Activated T-cell treated with anti-CD3 and anti-CD28 coated beads, Interleukin-2, amount 50 U/mL, for 24 hours (primary cell): ENCODE measurements at regions not wholly inside any gene's neighbourhood (a gene's known extent, or its start where the extent isn't known, plus 50 kb on each side); places are given as distances from the start of the nearest gene placed in this dataset.

Source experiments
- DNase-seq: peaks from one replicate; pipeline ENCODE4 v3.0.0-alpha.2; 2020
- H3K27ac Mint-ChIP-seq: 2 replicates; pipeline ENCODE4 v1.8.0; 2020; ENCODE audit warnings: mild to moderate bottlenecking, mixed read lengths
- H3K27me3 Mint-ChIP-seq: 2 replicates; pipeline ENCODE4 v1.8.0; 2020; ENCODE audit warnings: mixed read lengths
- H3K36me3 Mint-ChIP-seq: 2 replicates; pipeline ENCODE4 v1.8.0; 2020; ENCODE audit warnings: low read depth, mixed read lengths
- H3K4me1 Mint-ChIP-seq: 2 replicates; pipeline ENCODE4 v1.8.0; 2020; ENCODE audit warnings: low read depth, mixed read lengths
- H3K4me3 Mint-ChIP-seq: 2 replicates; pipeline ENCODE4 v1.8.0; 2020; ENCODE audit warnings: mild to moderate bottlenecking, moderate library complexity, mixed read lengths
- H3K9me3 Mint-ChIP-seq: 2 replicates; pipeline ENCODE4 v1.8.0; 2020; ENCODE audit warnings: mixed read lengths

DNA sequence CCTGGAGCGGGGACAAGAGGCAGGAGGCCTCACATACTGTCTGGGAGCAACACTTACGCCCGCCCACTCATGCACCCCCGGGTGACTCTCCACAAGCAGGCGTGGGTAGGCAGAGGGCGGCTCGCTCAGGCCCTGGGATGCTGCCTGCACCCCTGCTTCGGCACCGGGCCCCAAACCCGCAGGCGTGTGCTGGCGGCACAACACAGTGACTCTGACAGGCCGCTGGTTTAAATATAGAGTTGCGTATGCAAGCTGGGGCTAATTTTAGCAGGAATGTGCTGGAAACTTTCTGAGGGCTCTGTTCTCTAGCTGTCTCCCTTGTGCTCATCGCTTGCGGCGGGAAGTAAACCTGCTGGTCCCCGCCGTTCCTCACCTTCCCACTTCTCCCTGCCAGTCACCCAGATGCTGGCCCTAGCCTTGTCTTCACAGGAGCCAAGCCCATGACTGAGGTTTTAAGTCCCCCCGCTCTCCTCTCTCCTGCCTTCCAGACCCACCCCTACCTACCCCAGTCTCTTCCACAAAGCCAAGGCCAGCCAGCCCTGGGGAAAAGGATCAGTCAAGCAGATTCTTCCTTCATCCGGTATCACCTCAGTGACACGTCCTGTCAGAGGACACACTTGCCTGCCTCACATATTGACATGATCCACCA, 94.5 kb upstream of the FOXP4 start:
- no peak for DNase-seq
- Mint-ChIP-seq H3K27me3 (no peaks in the 10 kb centered on the region), H3K4me1 (no peaks in the 10 kb centered on the region), H3K4me3 (no peak overlapping the region), H3K9me3 (no peaks in the 10 kb centered on the region), H3K27ac (no peak overlapping the region), H3K36me3 (no peaks in the 10 kb centered on the region)

DNA sequence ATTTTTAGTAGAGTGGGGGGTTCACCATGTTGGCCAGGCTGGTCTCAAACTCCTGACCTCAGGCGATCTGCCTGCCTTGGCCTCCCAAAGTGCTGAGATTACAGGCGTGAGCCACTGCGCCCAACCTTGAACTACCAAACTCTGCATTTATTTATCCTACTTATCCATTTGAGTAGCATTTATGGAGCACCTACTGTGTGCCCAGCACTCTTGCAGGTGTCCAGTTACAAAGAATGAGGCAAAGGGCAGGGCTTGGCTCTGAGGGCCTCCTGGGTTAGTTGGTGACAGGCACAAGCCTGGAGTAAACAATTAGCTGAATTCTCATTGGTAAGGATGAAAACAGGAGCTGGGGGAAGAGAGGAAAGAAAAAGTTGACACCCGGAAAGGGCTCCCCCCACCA, 93.4 kb upstream of the FOXP4 start:
- DNase-seq, result no peak
- no peak overlapping the region for H3K27ac Mint-ChIP-seq
- H3K36me3 Mint-ChIP-seq, result no peaks in the 10 kb centered on the region
- H3K4me3 Mint-ChIP-seq, result no peak overlapping the region
- H3K4me1 Mint-ChIP-seq, result no peaks in the 10 kb centered on the region
- H3K9me3 Mint-ChIP-seq, result no peaks in the 10 kb centered on the region
- no peaks in the 10 kb centered on the region for H3K27me3 Mint-ChIP-seq

DNA sequence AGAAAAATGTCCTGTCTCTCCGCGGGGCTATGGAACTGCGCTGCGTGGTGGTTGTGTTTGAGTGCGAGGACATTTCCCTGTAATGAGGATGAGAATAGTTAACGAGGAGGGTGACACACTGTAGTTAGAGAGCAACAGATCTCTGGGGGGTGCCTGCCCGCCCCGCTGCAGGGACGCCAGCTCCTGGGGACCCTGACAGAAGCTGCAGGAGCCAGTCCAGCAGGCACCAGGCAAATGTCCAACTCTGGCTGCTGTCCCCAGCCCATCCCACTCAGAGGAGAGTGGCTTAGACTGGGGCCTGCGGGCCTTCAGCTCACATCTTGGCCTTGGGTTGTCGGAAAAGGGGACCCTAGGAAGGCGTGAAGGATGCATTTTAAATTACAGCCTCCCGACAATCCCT, 92.9 kb upstream of the FOXP4 start:
- H3K4me3 Mint-ChIP-seq, result no peak overlapping the region
- peaks cover under 1% of the 10 kb centered on the region for H3K27me3 Mint-ChIP-seq
- no peaks in the 10 kb centered on the region for H3K36me3 Mint-ChIP-seq
- no peaks in the 10 kb centered on the region for H3K4me1 Mint-ChIP-seq
- H3K27ac Mint-ChIP-seq, result no peak overlapping the region
- DNase-seq, result no peak
- no peaks in the 10 kb centered on the region for H3K9me3 Mint-ChIP-seq

DNA sequence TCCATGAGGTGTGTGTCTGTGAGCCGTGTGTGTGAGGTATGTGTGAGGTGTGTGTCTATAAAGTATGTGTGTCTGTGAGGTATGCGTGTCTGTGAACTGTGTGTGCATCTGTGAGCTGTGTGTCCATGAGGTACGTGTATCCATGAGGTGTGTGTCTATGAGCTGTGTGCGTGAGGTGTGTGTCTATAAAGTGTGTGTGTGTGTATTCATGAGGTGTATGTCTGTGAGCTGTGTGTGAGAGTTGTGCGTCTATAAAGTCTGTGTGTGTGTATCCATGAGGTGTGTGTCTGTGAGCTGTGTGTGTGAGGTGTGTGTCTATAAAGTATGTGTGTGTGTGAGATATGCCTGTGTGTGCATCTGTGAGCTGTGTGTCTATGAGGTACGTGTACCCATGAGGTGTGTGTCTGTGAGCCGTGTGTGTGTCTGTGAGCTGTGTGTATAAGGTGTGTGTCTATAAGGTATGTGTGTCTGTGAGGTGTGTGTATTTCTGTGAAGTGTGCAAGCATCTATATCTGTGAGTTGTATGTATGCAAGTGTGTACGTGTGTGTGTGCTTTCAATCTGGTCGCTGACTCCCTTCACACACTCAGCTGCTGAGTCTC, 91.9 kb upstream of the FOXP4 start:
- no peaks in the 10 kb centered on the region for H3K36me3 Mint-ChIP-seq
- no peaks in the 10 kb centered on the region for H3K4me1 Mint-ChIP-seq
- no peaks in the 10 kb centered on the region for H3K9me3 Mint-ChIP-seq
- H3K27me3 Mint-ChIP-seq, result peaks cover 6% of the 10 kb centered on the region
- DNase-seq, result no peak
- H3K4me3 Mint-ChIP-seq, result no peak overlapping the region
- H3K27ac Mint-ChIP-seq, result no peak overlapping the region

DNA sequence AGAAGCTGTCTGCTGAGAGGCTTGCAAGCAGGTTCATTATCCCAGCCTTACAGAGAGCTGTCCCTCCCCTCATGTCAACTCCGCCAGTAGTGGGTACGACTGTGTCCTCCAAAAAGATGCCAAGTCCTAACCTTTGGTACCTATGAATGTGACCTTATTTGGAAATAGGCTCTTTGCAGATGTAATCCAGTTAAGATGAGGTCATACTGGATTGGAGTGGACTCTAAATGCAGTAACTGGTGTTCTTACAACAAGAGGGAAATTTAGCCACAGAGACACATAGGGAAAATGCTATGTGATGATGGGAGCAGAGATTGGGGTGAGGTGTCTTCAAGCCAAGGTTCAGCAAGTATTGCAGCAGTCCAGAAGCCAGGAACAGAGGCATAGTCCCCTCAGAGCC, 90.8 kb upstream of the FOXP4 start:
- no peaks in the 10 kb centered on the region for H3K9me3 Mint-ChIP-seq
- no peak for DNase-seq
- no peak overlapping the region for H3K4me3 Mint-ChIP-seq
- H3K36me3 Mint-ChIP-seq, result no peaks in the 10 kb centered on the region
- peaks cover 6% of the 10 kb centered on the region for H3K27me3 Mint-ChIP-seq
- no peaks in the 10 kb centered on the region for H3K4me1 Mint-ChIP-seq
- H3K27ac Mint-ChIP-seq, result no peak overlapping the region

DNA sequence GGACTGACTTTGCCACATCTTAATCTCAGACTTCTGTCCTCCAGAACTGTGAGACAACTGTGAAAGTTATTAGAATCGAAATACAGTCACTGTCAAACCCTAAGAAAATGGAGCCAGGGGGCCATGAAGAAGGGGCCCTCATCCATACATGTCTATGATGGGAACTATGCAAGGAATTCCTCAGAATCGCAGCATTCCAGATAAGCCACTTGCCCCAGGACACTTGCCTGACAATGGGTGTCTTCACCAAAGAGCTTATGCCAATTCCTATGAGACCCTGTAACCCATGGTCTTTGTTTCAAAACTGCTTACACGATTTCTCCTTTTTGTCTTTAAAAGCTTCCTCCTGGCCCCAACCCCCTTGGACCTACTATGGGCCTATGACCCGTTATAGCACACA, 90.4 kb upstream of the FOXP4 start:
- Mint-ChIP-seq H3K27me3 (peaks cover 6% of the 10 kb centered on the region), H3K36me3 (no peaks in the 10 kb centered on the region), H3K27ac (no peak overlapping the region), H3K9me3 (no peaks in the 10 kb centered on the region), H3K4me1 (no peaks in the 10 kb centered on the region), H3K4me3 (no peak overlapping the region)
- DNase-seq, result no peak

DNA sequence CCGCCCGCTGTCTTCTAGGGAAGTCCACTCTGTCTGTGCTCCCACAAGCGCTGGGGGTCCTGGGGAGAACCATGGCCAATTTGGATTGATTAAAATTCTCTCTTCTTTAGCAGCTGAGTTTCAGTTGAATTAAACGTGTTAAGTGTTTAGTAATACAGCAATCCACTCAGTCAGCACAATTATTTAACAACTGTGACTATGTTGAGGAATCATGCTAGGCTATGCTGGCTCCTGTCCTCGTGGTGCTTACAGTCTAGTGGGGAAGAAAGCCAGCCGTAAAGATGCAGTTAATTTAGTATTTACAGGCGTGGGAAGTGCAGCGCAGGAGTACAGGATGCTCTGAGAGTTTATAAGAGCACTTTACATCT, 88.9 kb upstream of the FOXP4 start:
- no peak for DNase-seq
- no peaks in the 10 kb centered on the region for H3K36me3 Mint-ChIP-seq

DNA sequence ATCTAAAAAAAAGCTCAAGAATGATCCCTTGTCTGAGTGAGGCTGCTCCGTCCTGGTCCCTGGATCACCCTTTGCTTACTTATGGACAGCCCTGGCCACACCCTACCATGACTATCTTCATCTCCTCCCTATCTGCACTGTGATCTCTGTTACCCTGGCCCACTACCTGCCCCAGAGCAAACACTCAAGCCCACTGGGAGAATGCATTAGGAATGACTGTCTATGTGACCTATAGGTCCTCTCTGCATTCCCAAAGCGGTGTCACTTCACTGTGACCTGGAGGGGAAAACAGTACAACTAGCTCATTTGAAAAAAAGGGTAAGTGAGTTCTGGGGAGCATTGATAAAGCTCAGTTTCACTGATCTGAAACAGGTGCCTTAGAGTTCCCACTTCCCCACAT, 86.4 kb upstream of the FOXP4 start:
- Mint-ChIP-seq H3K9me3 (no peaks in the 10 kb centered on the region), H3K36me3 (no peaks in the 10 kb centered on the region), H3K27ac (no peak overlapping the region), H3K4me3 (no peak overlapping the region), H3K27me3 (peaks cover 25% of the 10 kb centered on the region), H3K4me1 (no peaks in the 10 kb centered on the region)
- no peak for DNase-seq

More for the DNA sequence above, 88.9 kb upstream of the FOXP4 start:
- Mint-ChIP-seq H3K4me1 (no peaks in the 10 kb centered on the region), H3K9me3 (no peaks in the 10 kb centered on the region), H3K27ac (no peak overlapping the region), H3K27me3 (peaks cover 6% of the 10 kb centered on the region), H3K4me3 (no peak overlapping the region)

DNA sequence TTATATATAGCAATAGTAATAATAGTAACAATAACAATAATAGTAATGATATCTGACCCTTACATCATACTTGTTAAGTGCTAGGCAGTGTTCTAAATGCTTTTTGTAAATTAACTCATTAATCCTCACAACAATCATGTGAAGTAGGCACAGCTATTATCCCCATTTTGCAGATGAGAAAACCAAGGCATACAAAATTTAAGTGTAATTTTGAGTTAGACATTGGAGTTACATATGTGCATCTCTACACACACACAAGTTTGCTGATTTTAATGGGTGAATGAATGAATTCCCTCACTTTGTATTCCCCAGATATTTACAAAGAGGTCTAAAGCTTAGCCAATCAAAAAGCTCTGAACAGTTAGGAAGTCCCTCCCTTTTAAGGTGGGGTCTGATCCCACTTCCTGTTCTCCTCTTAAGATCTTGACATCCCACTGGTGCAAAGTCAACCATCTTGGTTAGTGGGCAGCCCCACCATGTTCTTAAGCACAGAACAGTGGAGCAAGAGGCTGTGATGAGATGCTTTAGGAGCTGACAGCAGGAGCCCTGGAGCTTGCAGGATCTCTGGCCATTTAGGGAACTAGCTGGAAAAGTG, 85.3 kb upstream of the FOXP4 start:
- Mint-ChIP-seq H3K4me1 (no peaks in the 10 kb centered on the region), H3K27ac (no peak overlapping the region), H3K4me3 (no peak overlapping the region), H3K36me3 (no peaks in the 10 kb centered on the region), H3K27me3 (peaks cover 34% of the 10 kb centered on the region), H3K9me3 (no peaks in the 10 kb centered on the region)
- no peak for DNase-seq

DNA sequence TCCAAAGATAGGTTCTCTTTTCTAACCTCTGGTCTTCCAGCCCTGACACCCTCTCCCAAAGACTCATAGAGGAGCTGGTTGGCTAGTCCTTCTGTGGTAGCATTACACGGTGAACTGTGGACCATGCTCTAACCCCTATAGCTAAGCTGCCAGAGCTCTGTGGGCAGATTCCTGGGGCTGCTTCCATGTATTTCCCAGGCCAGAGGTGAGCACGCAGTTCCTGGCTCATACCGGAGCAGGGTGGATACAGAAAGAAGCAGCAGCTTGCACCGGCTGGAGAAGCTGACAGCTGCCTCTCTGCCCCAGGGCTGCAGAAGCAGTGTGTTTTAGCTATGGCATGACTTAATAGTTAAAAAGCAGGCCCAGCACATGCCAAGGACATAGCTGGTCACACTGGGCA, 84.1 kb upstream of the FOXP4 start:
- H3K27ac Mint-ChIP-seq, result no peak overlapping the region
- H3K36me3 Mint-ChIP-seq, result no peaks in the 10 kb centered on the region
- peaks cover 46% of the 10 kb centered on the region for H3K27me3 Mint-ChIP-seq
- no peaks in the 10 kb centered on the region for H3K9me3 Mint-ChIP-seq
- H3K4me1 Mint-ChIP-seq, result no peaks in the 10 kb centered on the region
- H3K4me3 Mint-ChIP-seq, result no peak overlapping the region
- no peak for DNase-seq

DNA sequence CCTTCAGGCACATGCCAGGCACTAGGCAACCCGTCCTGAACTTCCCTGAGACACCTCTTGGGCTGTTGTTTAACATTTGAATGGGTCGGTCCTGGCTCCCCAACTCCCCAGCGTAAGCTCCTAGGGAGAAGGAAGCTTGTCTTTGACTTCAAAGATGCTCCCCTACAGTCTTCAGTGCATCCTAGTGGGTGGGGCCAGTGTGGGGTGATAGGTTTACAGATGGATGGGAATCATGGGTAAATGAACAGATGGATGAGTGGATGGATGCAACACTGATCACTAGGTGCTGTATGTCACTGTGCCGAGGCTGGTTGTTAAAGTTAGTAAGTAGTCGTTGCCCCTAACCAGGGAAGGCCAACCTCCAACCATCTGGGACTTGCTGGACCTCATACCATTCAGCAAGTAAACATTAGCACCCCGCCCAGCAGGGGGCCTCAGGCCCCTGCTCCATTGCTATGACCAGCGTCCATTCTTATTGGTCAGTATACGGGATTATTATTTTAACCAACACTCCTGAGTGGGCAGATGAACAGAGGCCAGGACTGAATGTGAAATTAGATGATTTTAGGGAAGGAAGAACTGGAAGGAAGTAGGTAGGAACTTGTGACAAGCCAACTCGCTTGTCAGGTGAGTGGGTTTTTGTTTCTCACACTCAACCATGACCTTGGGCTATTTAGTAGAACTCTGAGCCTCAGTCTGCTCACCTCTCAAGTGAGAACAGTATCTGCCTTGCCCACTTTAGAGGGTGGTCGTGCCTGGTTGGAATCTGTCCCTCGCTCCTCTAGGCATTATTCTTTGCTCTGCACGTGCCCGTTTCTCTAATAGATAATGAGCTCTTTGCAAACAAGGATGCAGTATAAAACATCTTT, 82.9 kb upstream of the FOXP4 start:
- DNase-seq, result no peak
- Mint-ChIP-seq H3K9me3 (no peaks in the 10 kb centered on the region), H3K4me3 (no peak overlapping the region), H3K36me3 (no peaks in the 10 kb centered on the region), H3K27ac (no peak overlapping the region), H3K4me1 (no peaks in the 10 kb centered on the region), H3K27me3 (peaks cover 55% of the 10 kb centered on the region)

DNA sequence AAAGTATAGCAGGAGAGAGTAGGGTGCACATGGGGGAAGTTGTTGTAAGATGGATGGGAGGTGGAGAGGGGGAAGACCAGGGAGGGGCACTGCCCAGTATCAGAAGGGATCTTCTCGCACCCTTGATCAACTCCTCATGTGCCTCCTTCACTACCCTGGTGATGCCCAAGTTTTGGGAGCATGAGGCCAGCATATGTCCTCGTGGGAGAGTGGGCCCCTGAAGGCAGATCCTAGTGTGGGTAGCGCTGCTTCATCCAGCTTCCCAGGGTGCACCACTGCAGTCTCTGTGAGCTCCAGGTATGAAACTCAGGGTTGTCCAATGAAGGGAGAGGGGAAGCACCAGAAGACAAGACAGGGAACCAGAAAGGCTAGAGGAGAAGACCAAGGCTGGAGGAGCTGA, 82.2 kb upstream of the FOXP4 start:
- DNase-seq, result no peak
- H3K27me3 Mint-ChIP-seq, result peaks cover 60% of the 10 kb centered on the region
- H3K4me1 Mint-ChIP-seq, result no peaks in the 10 kb centered on the region
- H3K27ac Mint-ChIP-seq, result no peak overlapping the region
- H3K4me3 Mint-ChIP-seq, result no peak overlapping the region
- no peaks in the 10 kb centered on the region for H3K9me3 Mint-ChIP-seq
- H3K36me3 Mint-ChIP-seq, result no peaks in the 10 kb centered on the region

DNA sequence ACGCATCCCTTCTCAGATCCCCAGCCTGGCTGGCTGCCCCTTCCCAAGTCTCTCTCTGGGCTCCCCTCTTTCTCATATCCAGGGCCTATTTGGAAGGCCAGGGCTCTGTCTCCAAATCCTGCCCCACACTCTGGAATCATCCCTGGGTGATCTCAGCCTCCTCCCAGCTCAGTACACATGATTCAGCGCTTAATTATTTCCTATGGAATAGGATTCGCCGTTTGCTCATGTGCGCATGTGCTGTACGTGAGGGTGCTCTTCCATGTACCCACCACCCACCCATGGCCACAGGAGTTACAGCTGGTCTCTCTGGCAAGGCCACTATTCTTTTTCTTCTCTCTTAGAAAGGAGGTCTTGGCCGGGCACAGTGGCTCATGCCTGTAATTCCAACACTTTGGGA, 81.7 kb upstream of the FOXP4 start:
- Mint-ChIP-seq H3K36me3 (no peaks in the 10 kb centered on the region), H3K9me3 (no peaks in the 10 kb centered on the region), H3K27me3 (peaks cover 61% of the 10 kb centered on the region), H3K4me3 (no peak overlapping the region), H3K4me1 (peaks cover under 1% of the 10 kb centered on the region), H3K27ac (no peak overlapping the region)
- DNase-seq, result no peak

DNA sequence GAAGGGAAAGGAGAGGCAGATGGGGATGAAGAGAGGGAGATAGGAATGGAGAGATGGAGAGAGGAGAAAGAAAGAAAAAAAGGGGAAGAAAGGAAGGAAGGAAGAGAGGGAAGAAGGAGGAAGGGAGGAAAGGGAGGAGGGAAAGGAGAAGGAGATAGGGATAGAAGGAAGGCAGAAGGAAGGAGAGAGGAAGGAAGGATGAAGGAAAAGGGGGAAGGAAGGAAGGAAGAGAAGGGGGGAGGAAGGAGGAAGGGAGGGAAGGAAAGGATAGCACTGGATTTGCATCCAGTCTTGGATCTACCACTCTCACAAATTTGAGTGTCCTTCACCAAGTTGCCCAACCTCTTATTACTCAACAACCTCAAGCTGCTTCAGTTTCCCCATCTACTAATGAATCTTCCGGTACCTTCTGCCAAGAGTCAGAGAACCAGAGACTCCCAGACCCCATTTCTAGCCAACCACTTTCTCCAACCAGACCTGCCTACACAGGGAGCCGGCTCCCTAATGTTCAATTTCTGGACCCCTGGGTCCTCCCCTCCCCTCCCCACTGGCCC, 79.7 kb upstream of the FOXP4 start:
- Mint-ChIP-seq H3K9me3 (no peaks in the 10 kb centered on the region), H3K27me3 (peaks cover 79% of the 10 kb centered on the region), H3K27ac (no peak overlapping the region), H3K36me3 (no peaks in the 10 kb centered on the region), H3K4me3 (no peak overlapping the region), H3K4me1 (peaks cover 9% of the 10 kb centered on the region)
- no peak for DNase-seq

DNA sequence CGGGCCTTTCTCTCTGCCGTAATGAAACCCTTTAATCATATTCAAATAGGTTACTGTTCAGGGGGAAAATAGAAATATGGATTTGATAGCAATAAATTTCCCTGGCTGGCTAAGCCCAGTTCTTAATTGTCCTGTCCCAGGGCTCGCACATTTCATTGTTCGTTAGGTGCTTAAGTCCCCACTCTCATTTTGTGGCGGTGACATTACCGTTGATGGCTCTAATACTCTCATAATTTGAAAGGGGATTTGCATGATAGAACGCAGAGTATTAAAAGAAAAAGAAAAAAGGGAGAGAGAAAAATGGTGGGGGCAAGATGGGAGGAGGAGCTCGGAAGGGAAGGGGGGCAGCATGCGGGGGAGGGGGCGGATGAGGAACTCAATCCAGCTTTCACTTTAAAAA, 79.1 kb upstream of the FOXP4 start:
- DNase-seq, result no peak
- H3K9me3 Mint-ChIP-seq, result no peaks in the 10 kb centered on the region
- peaks cover 9% of the 10 kb centered on the region for H3K4me1 Mint-ChIP-seq
- H3K27me3 Mint-ChIP-seq, result peaks cover 83% of the 10 kb centered on the region
- no peaks in the 10 kb centered on the region for H3K36me3 Mint-ChIP-seq
- H3K27ac Mint-ChIP-seq, result no peak overlapping the region
- no peak overlapping the region for H3K4me3 Mint-ChIP-seq
